22Rv1 (cell line): ENCODE measurements at regions not wholly inside any gene's neighbourhood (a gene's known extent, or its start where the extent isn't known, plus 50 kb on each side); places are given as distances from the start of the nearest gene placed in this dataset.

Experiments used
- H3K27ac ChIP-seq: fragments of 450-650 bp; 2 replicates; pipeline ENCODE4 v1.5.1; 2017
- CTCF ChIP-seq: fragments of 450-650 bp; IDR thresholded peaks from 2 replicates; pipeline ENCODE4 v1.5.1; 2017; ENCODE audit warnings: mild to moderate bottlenecking
- ZFX ChIP-seq: fragments of 450-650 bp; IDR thresholded peaks from 2 replicates; pipeline ENCODE4 v1.6.1; 2017; ENCODE audit warnings: antibody characterized with exemption, borderline replicate concordance

DNA sequence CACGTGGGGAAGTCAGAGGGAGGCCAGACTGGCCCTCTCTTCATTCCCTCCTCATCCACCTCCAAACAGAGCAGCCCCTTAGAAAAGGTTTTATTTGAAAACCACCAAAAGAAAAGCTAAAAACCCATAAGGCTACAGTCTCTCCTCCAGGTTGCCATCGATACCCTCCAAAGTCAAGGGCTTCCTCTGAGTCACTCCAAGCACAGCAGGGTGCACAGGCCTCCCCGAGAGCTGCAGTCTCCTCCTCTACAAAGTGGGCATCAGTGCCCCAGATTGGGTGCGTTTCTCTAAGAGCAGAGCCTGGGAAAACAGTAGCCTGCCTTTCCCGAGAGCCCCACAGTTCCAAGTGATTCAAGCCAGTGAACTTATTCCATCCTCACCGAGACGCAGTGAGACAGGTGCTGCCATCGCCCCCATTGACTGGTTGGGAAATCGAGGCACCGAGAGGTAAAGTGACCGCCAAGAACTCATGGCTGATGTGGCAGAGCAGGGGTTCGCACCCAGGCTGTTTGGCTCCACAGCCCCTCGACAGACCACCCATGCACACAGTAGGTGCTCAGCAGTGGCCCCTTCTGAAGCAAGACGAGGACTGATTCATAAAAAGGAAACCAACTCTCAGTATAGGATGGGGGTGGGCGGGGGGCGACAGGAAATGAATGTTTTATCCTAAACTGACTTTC lies 91.7 kb upstream of the SHISAL1 start:
- no peak overlapping the region for H3K27ac ChIP-seq
- TF ChIP-seq CTCF (no peak), ZFX (no peak)

GRCh38 chr22:44403602-44404329 lies 91.0 kb upstream of the SHISAL1 start:
- H3K27ac ChIP-seq, result no peak overlapping the region
- TF ChIP-seq ZFX (no peak), CTCF (no peak)

- no peak overlapping the region for H3K27ac ChIP-seq
- TF ChIP-seq CTCF (no peak), ZFX (no peak)
Measured at GRCh38 chr22:44403166-44403565, 90.4 kb upstream of the SHISAL1 start.

GRCh38 chr22:44402196-44403111 lies 89.7 kb upstream of the SHISAL1 start:
- TF ChIP-seq CTCF, result no peak

DNA sequence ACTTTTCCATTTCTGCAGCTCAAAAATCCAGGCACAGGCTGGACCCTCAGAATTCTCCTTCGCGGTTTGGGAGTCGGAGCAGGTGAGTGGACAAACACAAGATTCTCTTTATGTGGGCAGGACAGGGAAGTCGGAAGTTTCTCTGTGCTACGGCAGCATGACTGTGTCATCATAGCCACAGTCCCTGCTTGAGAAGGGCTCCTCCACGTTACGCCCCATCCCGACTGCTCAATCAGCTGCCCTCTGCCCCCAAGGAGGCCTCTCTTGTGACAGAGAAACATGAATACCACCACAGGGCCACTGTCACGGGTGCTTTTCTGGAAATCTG lies 89.0 kb upstream of the SHISAL1 start:
- no peak for TF ChIP-seq CTCF
- H3K27ac ChIP-seq, result no peak overlapping the region

More at GRCh38 chr22:44402196-44403111, 89.7 kb upstream of the SHISAL1 start:
- no peak overlapping the region for H3K27ac ChIP-seq

- no peak overlapping the region for H3K27ac ChIP-seq
- no peak for TF ChIP-seq CTCF
- TF ChIP-seq ZFX, result no peak
Measured at GRCh38 chr22:44400763-44401060, 88.0 kb upstream of the SHISAL1 start.
